GM19455 (cell line): ENCODE measurements at regions not wholly inside any gene's neighbourhood (a gene's known extent, or its start where the extent isn't known, plus 50 kb on each side); places are given as distances from the start of the nearest gene placed in this dataset.
"Not testable (repeated sequence)": the region's sequence is repeated elsewhere in the genome, so short reads cannot be mapped to it uniquely, and the experiment has no call there.

Experiments
- ATAC-seq: cut with Tn5 transposase; IDR thresholded peaks from one replicate; pipeline ENCODE4 v1.9.1; 2021; ENCODE audit not compliant: unreplicated experiment

- no peak for ATAC-seq
These were observed 157.8 kb downstream of the PDCD6IP start for GRCh38 chr3:33956206-33956605.

GRCh38 chr3:33956776-33957175 lies 158.3 kb downstream of the PDCD6IP start:
- no peak for ATAC-seq

DNA sequence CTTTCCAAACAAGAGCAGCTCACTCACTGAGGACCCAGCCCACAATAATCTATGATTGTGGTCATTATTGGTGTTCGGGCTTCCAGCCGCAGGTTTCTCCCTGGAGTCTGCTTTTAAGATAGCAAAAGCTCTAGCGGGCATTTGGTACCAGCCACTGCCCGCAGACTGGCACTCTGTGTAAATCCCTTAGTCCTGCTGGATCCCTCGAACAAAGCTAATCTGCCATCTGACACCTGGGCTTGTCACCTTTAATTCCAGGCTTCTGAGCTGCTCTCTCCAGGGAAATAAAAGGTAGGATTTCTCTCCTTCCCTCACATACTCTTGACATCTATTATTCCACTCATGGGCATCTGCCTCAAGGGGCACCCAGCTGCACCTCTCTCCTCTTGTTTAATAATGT lies 158.7 kb downstream of the PDCD6IP start:
- ATAC-seq = no peak

DNA sequence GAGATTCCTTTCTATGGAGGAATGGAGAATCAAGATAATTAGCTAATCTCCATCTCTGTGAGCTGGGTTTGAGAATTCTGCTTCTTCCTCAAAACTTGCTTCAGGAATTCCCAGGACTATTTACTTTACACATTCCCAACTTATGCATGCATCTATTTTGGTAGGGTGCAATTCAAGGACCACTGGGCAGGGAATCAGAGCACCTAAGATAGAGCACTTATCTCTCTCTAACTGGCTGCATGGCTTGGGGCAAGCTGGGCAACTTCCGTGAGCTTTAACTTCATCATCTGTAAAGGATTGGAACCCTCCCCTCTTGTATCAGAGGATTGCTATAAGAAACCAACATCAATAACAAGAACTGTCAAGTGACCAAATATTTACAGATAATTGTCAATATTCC lies 160.2 kb downstream of the PDCD6IP start:
- ATAC-seq = no peak

DNA sequence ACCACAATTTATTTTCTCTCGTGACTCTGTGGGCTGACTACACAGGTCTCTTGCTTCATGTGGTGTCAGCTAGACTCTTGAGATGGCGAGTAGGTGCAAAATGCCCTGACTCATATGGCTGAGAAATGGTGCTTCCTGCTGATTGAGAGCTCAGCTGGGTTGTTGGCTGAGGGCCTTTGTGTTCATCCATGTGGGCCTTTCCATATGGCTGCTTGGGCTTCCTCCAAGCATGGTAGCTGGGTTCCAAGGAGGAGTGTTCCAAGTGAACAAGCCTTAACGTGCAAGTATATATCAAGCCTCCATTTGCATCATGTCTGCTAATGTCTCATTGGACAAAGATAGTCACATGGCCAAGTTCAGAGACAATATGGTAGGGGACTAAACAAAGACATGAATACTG lies 164.0 kb downstream of the PDCD6IP start:
- no peak for ATAC-seq

DNA sequence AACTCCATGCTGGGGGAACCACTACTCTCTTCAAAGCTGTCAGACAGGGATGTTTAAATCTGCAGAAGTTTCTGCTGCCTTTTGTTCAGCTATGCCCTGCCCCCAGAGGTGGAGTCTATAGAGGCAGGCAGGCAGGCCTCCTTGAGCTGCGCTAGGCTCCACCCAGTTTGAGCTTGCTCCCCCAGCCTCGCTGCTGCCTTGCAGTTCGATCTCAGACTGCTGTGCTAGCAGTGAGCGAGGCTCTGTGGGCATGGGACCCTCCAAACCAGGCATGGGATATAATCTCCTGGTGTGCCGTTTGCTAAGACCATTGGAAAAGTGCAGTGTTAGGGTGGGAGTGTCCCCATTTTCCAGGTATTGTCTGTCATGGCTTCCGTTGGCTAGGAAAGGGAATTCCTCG lies 171.8 kb downstream of the PDCD6IP start:
- not testable (repeated sequence) for ATAC-seq

GRCh38 chr3:33971055-33971454 lies 172.6 kb downstream of the PDCD6IP start:
- no peak for ATAC-seq

- no peak for ATAC-seq
These were observed 177.0 kb downstream of the PDCD6IP start for GRCh38 chr3:33975463-33975862.

- ATAC-seq = no peak
These were observed 178.8 kb downstream of the PDCD6IP start for GRCh38 chr3:33977227-33977626.

- ATAC-seq = no peak
These were observed 181.8 kb downstream of the PDCD6IP start for GRCh38 chr3:33980252-33980651.

DNA sequence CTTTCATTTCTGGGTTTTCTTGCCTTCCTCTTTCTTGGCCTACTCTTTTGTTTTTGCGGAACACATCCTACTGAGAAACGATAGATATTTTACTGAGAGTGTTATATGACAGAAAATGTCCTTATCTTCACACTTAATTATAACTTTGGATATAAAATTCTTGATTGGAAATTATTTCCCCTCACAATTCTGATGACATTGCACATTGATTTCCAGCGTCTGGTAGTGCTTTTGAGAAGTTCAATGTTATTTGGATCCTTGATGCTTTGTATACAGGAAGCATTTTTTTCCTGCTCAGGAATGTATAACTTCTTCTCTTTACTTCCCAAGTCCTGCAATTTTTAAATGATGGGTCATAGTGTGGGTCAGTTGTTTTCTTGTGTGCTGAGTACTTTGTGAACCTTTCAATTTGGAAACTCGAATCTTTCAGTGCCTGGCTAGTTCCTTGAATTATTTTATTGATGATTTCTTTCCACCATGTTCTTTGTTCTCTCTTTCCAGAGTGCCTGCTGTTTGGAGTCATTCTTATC lies 183.9 kb downstream of the PDCD6IP start:
- no peak for ATAC-seq

GRCh38 chr3:33982949-33983348 lies 184.5 kb downstream of the PDCD6IP start:
- ATAC-seq = not testable (repeated sequence)

- ATAC-seq = no peak
These were observed 190.8 kb downstream of the PDCD6IP start for GRCh38 chr3:33989229-33989628.

- ATAC-seq = no peak
These were observed 193.2 kb downstream of the PDCD6IP start for GRCh38 chr3:33991673-33992072.

DNA sequence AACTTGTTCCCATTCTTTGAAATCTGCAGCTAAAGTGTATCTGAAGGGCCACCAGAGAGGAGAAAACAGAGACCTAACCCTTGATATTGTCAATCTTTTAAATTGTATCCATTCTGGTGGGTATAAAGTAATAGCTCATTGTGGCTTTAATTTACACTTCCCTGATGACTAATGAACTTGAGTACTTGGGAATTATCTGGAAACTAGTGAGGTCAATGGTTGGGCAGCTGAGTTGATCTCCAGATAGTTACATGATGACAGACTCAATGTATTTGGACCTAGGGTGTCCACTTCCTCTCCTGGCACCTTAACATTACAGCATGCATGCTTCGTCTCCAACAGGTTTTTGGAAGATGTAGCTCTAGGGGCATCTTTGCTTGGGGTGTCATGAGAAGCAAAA lies 195.2 kb downstream of the PDCD6IP start:
- ATAC-seq = no peak

GRCh38 chr3:33994568-33994967 lies 196.1 kb downstream of the PDCD6IP start:
- ATAC-seq = no peak

GRCh38 chr3:34000301-34000700 lies 201.9 kb downstream of the PDCD6IP start:
- no peak for ATAC-seq

DNA sequence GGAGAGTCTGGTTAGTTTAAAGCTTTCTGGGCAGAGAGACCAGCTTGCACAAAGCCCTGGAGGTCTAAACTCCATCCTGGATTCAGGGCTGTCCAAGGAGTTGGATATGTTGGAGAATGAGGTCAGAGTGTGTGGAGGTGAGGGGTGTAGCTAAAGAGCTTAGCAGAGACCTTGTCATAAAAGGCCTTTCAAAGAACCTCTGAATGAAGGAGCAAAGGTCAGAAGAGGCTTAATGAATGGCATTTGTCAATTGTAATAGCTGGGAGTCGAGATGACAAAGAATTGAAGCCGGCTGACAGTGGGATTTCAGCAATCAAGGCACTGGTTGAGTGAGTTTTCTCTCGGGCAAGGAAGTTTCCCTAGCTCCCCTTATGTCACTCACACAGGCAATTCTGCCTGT lies 202.6 kb downstream of the PDCD6IP start:
- no peak for ATAC-seq

DNA sequence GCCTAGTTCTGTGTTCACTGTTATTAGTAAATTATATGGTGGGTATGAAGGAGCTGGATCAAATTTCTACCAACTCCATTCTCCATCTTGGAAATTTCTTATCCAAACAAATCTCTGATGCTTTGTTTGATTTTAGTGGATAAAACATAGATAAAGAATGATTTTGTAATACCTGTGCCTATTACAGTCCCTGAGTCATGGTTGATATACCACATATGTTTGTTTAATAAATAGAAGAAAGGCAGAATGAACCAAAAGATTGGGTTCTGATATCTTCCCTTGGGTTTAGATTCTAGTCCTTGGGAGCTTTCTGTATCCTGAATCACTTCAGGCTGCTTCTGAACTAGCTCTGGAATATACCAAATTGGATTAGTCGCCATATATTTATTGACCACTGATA lies 203.6 kb downstream of the PDCD6IP start:
- no peak for ATAC-seq

- no peak for ATAC-seq
These were observed 204.2 kb downstream of the PDCD6IP start for GRCh38 chr3:34002569-34003100.

GRCh38 chr3:34005886-34006285 lies 207.5 kb downstream of the PDCD6IP start:
- no peak for ATAC-seq

GRCh38 chr3:34008191-34008590 lies 209.8 kb downstream of the PDCD6IP start:
- ATAC-seq = no peak
